H1 (cell line): ENCODE measurements at regions not wholly inside any gene's neighbourhood (a gene's known extent, or its start where the extent isn't known, plus 50 kb on each side); places are given as distances from the start of the nearest gene placed in this dataset.

Source experiments
- CHD2 ChIP-seq: IDR thresholded peaks from 2 replicates; pipeline ENCODE4 v1.6.1; 2012; ENCODE audit warnings: low read length, improper control_type of control experiment
- CTCF ChIP-seq, 3 experiments: IDR thresholded peaks; 1 replicate in 2 of 3; 2 replicates in 1 of 3; pipeline versions ENCODE4 v1.5.1 to v1.6.1; 2011; ENCODE audit warnings: low read length in 3 of 3, mild to moderate bottlenecking in 3 of 3, inconsistent platforms in 2 of 3, low read depth in 1 of 3, moderate library complexity in 1 of 3; ENCODE audit not compliant: insufficient read depth in 1 of 3; ENCODE audit errors: control extremely low read depth in 1 of 3
- MAX ChIP-seq: IDR thresholded peaks from 2 replicates; pipeline ENCODE4 v1.6.1; 2012; ENCODE audit warnings: inconsistent platforms
- POLR2A ChIP-seq, 2 experiments: IDR thresholded peaks; 1 replicate in 1 of 2; 2 replicates in 1 of 2; pipeline ENCODE4 v1.6.1; 2011; ENCODE audit warnings: low read depth in 2 of 2, low read length in 2 of 2, mild to moderate bottlenecking in 2 of 2; ENCODE audit errors: control extremely low read depth in 1 of 2
- SP1 ChIP-seq: IDR thresholded peaks from 2 replicates; pipeline ENCODE4 v1.6.1; 2011; ENCODE audit warnings: low read depth, low read length
- SP2 ChIP-seq: IDR thresholded peaks from 2 replicates; pipeline ENCODE4 v1.6.1; 2012; ENCODE audit warnings: mild to moderate bottlenecking, low read length, inconsistent platforms
- SUZ12 ChIP-seq: fragments of 200-600 bp; sonication (generic); IDR thresholded peaks from 2 replicates; pipeline ENCODE4 v1.6.1; 2012; ENCODE audit warnings: mild to moderate bottlenecking, inconsistent platforms, low read length, moderate library complexity, mixed read lengths
- TBP ChIP-seq: IDR thresholded peaks from 2 replicates; pipeline ENCODE4 v1.6.1; 2011; ENCODE audit warnings: low read depth, low read length, improper control_type of control experiment
- YY1 ChIP-seq: IDR thresholded peaks from 2 replicates; pipeline ENCODE4 v1.6.1; 2011; ENCODE audit warnings: low read depth, mild to moderate bottlenecking, low read length
- ZNF274 ChIP-seq: IDR thresholded peaks from 2 replicates; pipeline ENCODE4 v1.7.0; 2012; ENCODE audit warnings: low read length, borderline replicate concordance; ENCODE audit errors: extremely low read depth

GRCh38 chr6:6712449-6713403 lies 124.2 kb downstream of the LY86 start:
- TF ChIP-seq CHD2 (no peak), SP2 (no peak), SUZ12 (no peak), CTCF (IDR thresholded peaks at IDR 0.05; ENCODE audit: control extremely low read depth in 1 of 3, insufficient read depth in 1 of 3, low read depth in 1 of 3, low read length in 3 of 3) (no peak), YY1 (no peak), POLR2A (IDR thresholded peaks at IDR 0.05; ENCODE audit: control extremely low read depth in 1 of 2, low read depth in 2 of 2, low read length in 2 of 2) (no peak), TBP (no peak), SP1 (no peak), ZNF274 (no peak), MAX (no peak)
